ENCODE measurements at regions not wholly inside any gene's neighbourhood (a gene's known extent, or its start where the extent isn't known, plus 50 kb on each side); places are given as distances from the start of the nearest gene placed in this dataset.
"Not testable (repeated sequence)": the region's sequence is repeated elsewhere in the genome, so short reads cannot be mapped to it uniquely, and the experiment has no call there.

GRCh38 chr4:8719421-8719820 is 126.9 kb downstream of the CPZ start:
- no peak for ATAC-seq
- Histone ChIP-seq H3K36me3 (no peaks in the 10 kb centered on the region), H3K27ac (no peak overlapping the region), H3K9me3 (peaks cover 0 to 21% (median 5%) of the 10 kb centered on the region in 12 donors), H3K4me3 (no peak overlapping the region), H3K27me3 (peaks cover 0 to 31% (median 8%) of the 10 kb centered on the region in 9 donors), H3K4me1 (no peaks in the 10 kb centered on the region)
- TF ChIP-seq POLR2A (IDR thresholded peaks at IDR 0.05) (no peak), CTCF (IDR thresholded peaks at IDR 0.05) (no peak)
- intact Hi-C loops (cut with DNase I) = no loop called here
- no peak for DNase-seq
- 76 to 84% (median 81%) methylated on average over 4 to 8 of the region's 8 CpGs for WGBS, 4 donors

GRCh38 chr4:8717470-8717869 is 124.9 kb downstream of the CPZ start:
- H3K9me3 ChIP-seq = peaks cover 0 to 41% (median 23%) of the 10 kb centered on the region in 12 donors
- DNase-seq; H3K36me3 ChIP-seq; H3K4me1 ChIP-seq; H3K27ac ChIP-seq; intact Hi-C loops (cut with DNase I); ATAC-seq; H3K4me3 ChIP-seq: not testable (repeated sequence)
- WGBS, 4 donors = 38 to 55% (median 49%) methylated on average over 2 of the region's 2 CpGs
- peaks cover 0 to 12% (median 0%) of the 10 kb centered on the region in 9 donors for H3K27me3 ChIP-seq

GRCh38 chr4:8710946-8711345 is 118.4 kb downstream of the CPZ start:
- intact Hi-C loops (cut with DNase I) = no loop called here

GRCh38 chr4:8710416-8710815 is 117.9 kb downstream of the CPZ start:
- Histone ChIP-seq H3K36me3 (no peaks in the 10 kb centered on the region), H3K4me1 (no peaks in the 10 kb centered on the region), H3K4me3 (no peak overlapping the region), H3K27me3 (peaks cover 0 to 39% (median 0%) of the 10 kb centered on the region in 9 donors), H3K27ac (no peak overlapping the region), H3K9me3 (peaks cover 0 to 41% (median 26%) of the 10 kb centered on the region in 12 donors)
- 84 to 92% (median 90%) methylated on average over 6 of the region's 6 CpGs for WGBS, 4 donors
- TF ChIP-seq CTCF (IDR thresholded peaks at IDR 0.05) (no peak), POLR2A (IDR thresholded peaks at IDR 0.05) (no peak)
- intact Hi-C loops (cut with DNase I) = no loop called here
- ATAC-seq (peak in 1 of 4 donors; percentile 43), DNase-seq (peak in 1 of 5 donors; percentile 38)

More at GRCh38 chr4:8710946-8711345, 118.4 kb downstream of the CPZ start:
- WGBS, 4 donors = 59 to 75% (median 71%) methylated on average over 5 to 8 of the region's 8 CpGs
- peak in 2 of 5 donors; percentile 7 to 46 for DNase-seq
- Histone ChIP-seq H3K36me3 (no peaks in the 10 kb centered on the region), H3K4me1 (no peaks in the 10 kb centered on the region), H3K27me3 (peaks cover 0 to 33% (median 0%) of the 10 kb centered on the region in 9 donors), H3K4me3 (no peak overlapping the region), H3K27ac (no peak overlapping the region), H3K9me3 (peaks cover 0 to 46% (median 26%) of the 10 kb centered on the region in 12 donors)
- ATAC-seq = no peak
- TF ChIP-seq CTCF (IDR thresholded peaks at IDR 0.05) (no peak), POLR2A (IDR thresholded peaks at IDR 0.05) (no peak)
